ENCODE measurements at regions not wholly inside any gene's neighbourhood (a gene's known extent, or its start where the extent isn't known, plus 50 kb on each side); places are given as distances from the start of the nearest gene placed in this dataset.
"Not testable (repeated sequence)": the region's sequence is repeated elsewhere in the genome, so short reads cannot be mapped to it uniquely, and the experiment has no call there.

DNA sequence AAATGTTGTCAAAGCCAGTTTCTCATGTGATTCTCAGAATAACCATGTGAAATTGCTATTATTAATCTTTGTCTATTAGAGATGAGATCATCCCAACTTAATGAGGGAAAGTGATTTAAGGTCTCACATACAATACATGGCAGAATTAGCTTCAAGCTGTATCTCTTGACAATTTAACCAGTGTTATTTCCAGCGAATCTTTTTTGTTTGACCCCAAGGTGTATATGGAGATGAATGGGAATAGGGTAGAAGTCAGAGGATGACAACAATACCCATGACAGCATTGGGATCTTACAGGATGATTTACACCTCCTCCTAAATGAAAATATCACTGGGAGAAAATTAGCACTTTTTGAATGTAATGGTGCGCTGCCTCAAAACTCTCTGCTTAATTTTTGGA is 290.8 kb upstream of the LUZP2 start:
- TF ChIP-seq EZH2 (IDR thresholded peaks at IDR 0.05; ENCODE audit: low read length, missing control alignments) (no peak), CTCF (conservative IDR thresholded peaks at IDR 0.05 in 1 of 2, IDR thresholded peaks at IDR 0.05 in 1 of 2; ENCODE audit: low read depth in 1 of 2, low read length in 2 of 2) (no peak)
- H3K27ac ChIP-seq (ENCODE audit: insufficient read depth, low read length): no peak overlapping the region
- H3K36me3 ChIP-seq (ENCODE audit: control insufficient read depth, insufficient read depth, low read length): no peaks in the 10 kb centered on the region

GRCh38 chr11:24206511-24206910 is 290.3 kb upstream of the LUZP2 start:
- no peaks in the 10 kb centered on the region for H3K36me3 ChIP-seq (ENCODE audit: control insufficient read depth, insufficient read depth, low read length)
- no peak overlapping the region for H3K27ac ChIP-seq (ENCODE audit: insufficient read depth, low read length)
- no peak for DNase-seq (ENCODE audit: low read depth in 2 of 2)
- H3K4me1 ChIP-seq (ENCODE audit: control insufficient read depth, extremely low read depth, insufficient read depth, low read length): no peaks in the 10 kb centered on the region
- no peak overlapping the region for H3K9ac ChIP-seq (ENCODE audit: insufficient read depth, low read length)
- H3K9me3 ChIP-seq (ENCODE audit: control insufficient read depth, insufficient read depth, low read depth, low read length): no peaks in the 10 kb centered on the region
- no peak overlapping the region for H3K4me3 ChIP-seq (replicated peaks in 1 of 4; ENCODE audit: control extremely low read depth in 1 of 4, insufficient read depth in 1 of 4, low read depth in 3 of 4, low read length in 4 of 4)
- H3K4me2 ChIP-seq (ENCODE audit: extremely low read depth, insufficient read depth, low read length): no peak overlapping the region
- no peaks in the 10 kb centered on the region for H3K79me2 ChIP-seq (ENCODE audit: control insufficient read depth, insufficient read depth, low read length)
- TF ChIP-seq CTCF (conservative IDR thresholded peaks at IDR 0.05 in 1 of 2, IDR thresholded peaks at IDR 0.05 in 1 of 2; ENCODE audit: low read depth in 1 of 2, low read length in 2 of 2) (no peak), EZH2 (IDR thresholded peaks at IDR 0.05; ENCODE audit: low read length, missing control alignments) (no peak)
- no peak overlapping the region for H2AFZ ChIP-seq (ENCODE audit: low read length)
- H4K20me1 ChIP-seq (ENCODE audit: control insufficient read depth, extremely low read depth, insufficient read depth, low read length): no peaks in the 10 kb centered on the region
- H3K27me3 ChIP-seq (ENCODE audit: control insufficient read depth, insufficient read depth, low read length): no peaks in the 10 kb centered on the region

More for the DNA sequence above, 290.8 kb upstream of the LUZP2 start:
- Histone ChIP-seq H2AFZ (ENCODE audit: low read length) (no peak overlapping the region), H3K9me3 (ENCODE audit: control insufficient read depth, insufficient read depth, low read depth, low read length) (no peaks in the 10 kb centered on the region), H3K4me3 (replicated peaks in 1 of 4; ENCODE audit: control extremely low read depth in 1 of 4, insufficient read depth in 1 of 4, low read depth in 3 of 4, low read length in 4 of 4) (no peak overlapping the region), H3K9ac (ENCODE audit: insufficient read depth, low read length) (no peak overlapping the region), H3K4me1 (ENCODE audit: control insufficient read depth, extremely low read depth, insufficient read depth, low read length) (no peaks in the 10 kb centered on the region), H4K20me1 (ENCODE audit: control insufficient read depth, extremely low read depth, insufficient read depth, low read length) (no peaks in the 10 kb centered on the region), H3K79me2 (ENCODE audit: control insufficient read depth, insufficient read depth, low read length) (no peaks in the 10 kb centered on the region), H3K27me3 (ENCODE audit: control insufficient read depth, insufficient read depth, low read length) (no peaks in the 10 kb centered on the region), H3K4me2 (ENCODE audit: extremely low read depth, insufficient read depth, low read length) (no peak overlapping the region)
- no peak for DNase-seq (ENCODE audit: low read depth in 2 of 2)

DNA sequence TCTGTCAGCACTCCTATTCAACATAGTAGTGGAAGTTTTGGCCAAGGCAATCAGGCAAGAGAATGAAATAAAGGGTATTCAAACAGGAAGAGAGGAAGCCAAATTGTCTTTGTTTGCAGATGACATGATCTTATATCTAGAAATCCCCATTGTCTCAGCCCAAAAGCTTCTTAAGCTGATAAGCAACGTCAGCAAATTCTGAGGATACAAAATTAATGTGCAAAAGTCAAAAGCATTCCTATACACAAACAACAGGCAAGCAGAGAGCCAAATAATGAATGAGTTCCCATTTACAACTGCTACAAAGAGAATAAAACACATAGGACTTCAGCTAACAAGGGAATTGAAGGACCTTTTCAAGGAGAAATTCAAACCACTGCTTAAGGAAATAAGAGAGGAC is 280.4 kb upstream of the LUZP2 start:
- H3K27me3 ChIP-seq (ENCODE audit: control insufficient read depth, insufficient read depth, low read length): no peaks in the 10 kb centered on the region
- no peak for DNase-seq (ENCODE audit: low read depth in 2 of 2)
- TF ChIP-seq EZH2 (IDR thresholded peaks at IDR 0.05; ENCODE audit: low read length, missing control alignments): no peak
- no peak for TF ChIP-seq CTCF (conservative IDR thresholded peaks at IDR 0.05 in 1 of 2, IDR thresholded peaks at IDR 0.05 in 1 of 2; ENCODE audit: low read depth in 1 of 2, low read length in 2 of 2)
- no peak overlapping the region for H3K9ac ChIP-seq (ENCODE audit: insufficient read depth, low read length)
- no peaks in the 10 kb centered on the region for H3K79me2 ChIP-seq (ENCODE audit: control insufficient read depth, insufficient read depth, low read length)
- no peak overlapping the region for H3K27ac ChIP-seq (ENCODE audit: insufficient read depth, low read length)
- H3K4me1 ChIP-seq (ENCODE audit: control insufficient read depth, extremely low read depth, insufficient read depth, low read length): no peaks in the 10 kb centered on the region
- H3K9me3 ChIP-seq (ENCODE audit: control insufficient read depth, insufficient read depth, low read depth, low read length): no peaks in the 10 kb centered on the region
- H3K4me3 ChIP-seq (replicated peaks in 1 of 4; ENCODE audit: control extremely low read depth in 1 of 4, insufficient read depth in 1 of 4, low read depth in 3 of 4, low read length in 4 of 4): no peak overlapping the region
- H3K4me2 ChIP-seq (ENCODE audit: extremely low read depth, insufficient read depth, low read length): no peak overlapping the region
- no peaks in the 10 kb centered on the region for H3K36me3 ChIP-seq (ENCODE audit: control insufficient read depth, insufficient read depth, low read length)
- no peaks in the 10 kb centered on the region for H4K20me1 ChIP-seq (ENCODE audit: control insufficient read depth, extremely low read depth, insufficient read depth, low read length)
- H2AFZ ChIP-seq (ENCODE audit: low read length): no peak overlapping the region

- not testable (repeated sequence) for H3K27me3 ChIP-seq (ENCODE audit: control insufficient read depth, insufficient read depth, low read length); H3K4me2 ChIP-seq (ENCODE audit: extremely low read depth, insufficient read depth, low read length); DNase-seq (ENCODE audit: low read depth in 2 of 2)
Observed at GRCh38 chr11:24217319-24217718, 279.5 kb upstream of the LUZP2 start.

More at GRCh38 chr11:24217319-24217718, 279.5 kb upstream of the LUZP2 start:
- H3K9ac ChIP-seq (ENCODE audit: insufficient read depth, low read length); H3K36me3 ChIP-seq (ENCODE audit: control insufficient read depth, insufficient read depth, low read length); H3K4me1 ChIP-seq (ENCODE audit: control insufficient read depth, extremely low read depth, insufficient read depth, low read length); H4K20me1 ChIP-seq (ENCODE audit: control insufficient read depth, extremely low read depth, insufficient read depth, low read length); H3K9me3 ChIP-seq (ENCODE audit: control insufficient read depth, insufficient read depth, low read depth, low read length); H3K79me2 ChIP-seq (ENCODE audit: control insufficient read depth, insufficient read depth, low read length); H3K27ac ChIP-seq (ENCODE audit: insufficient read depth, low read length); H2AFZ ChIP-seq (ENCODE audit: low read length); H3K4me3 ChIP-seq (replicated peaks in 1 of 4; ENCODE audit: control extremely low read depth in 1 of 4, insufficient read depth in 1 of 4, low read depth in 3 of 4, low read length in 4 of 4): not testable (repeated sequence)
